Central memory CD4-positive, alpha-beta T cell (primary cell): ENCODE measurements at regions not wholly inside any gene's neighbourhood (a gene's known extent, or its start where the extent isn't known, plus 50 kb on each side); places are given as distances from the start of the nearest gene placed in this dataset.
"Not testable (repeated sequence)": the region's sequence is repeated elsewhere in the genome, so short reads cannot be mapped to it uniquely, and the experiment has no call there.

ENCODE experiments used
- DNase-seq: peaks from one replicate; pipeline ENCODE4 v3.0.0; 2022

DNA sequence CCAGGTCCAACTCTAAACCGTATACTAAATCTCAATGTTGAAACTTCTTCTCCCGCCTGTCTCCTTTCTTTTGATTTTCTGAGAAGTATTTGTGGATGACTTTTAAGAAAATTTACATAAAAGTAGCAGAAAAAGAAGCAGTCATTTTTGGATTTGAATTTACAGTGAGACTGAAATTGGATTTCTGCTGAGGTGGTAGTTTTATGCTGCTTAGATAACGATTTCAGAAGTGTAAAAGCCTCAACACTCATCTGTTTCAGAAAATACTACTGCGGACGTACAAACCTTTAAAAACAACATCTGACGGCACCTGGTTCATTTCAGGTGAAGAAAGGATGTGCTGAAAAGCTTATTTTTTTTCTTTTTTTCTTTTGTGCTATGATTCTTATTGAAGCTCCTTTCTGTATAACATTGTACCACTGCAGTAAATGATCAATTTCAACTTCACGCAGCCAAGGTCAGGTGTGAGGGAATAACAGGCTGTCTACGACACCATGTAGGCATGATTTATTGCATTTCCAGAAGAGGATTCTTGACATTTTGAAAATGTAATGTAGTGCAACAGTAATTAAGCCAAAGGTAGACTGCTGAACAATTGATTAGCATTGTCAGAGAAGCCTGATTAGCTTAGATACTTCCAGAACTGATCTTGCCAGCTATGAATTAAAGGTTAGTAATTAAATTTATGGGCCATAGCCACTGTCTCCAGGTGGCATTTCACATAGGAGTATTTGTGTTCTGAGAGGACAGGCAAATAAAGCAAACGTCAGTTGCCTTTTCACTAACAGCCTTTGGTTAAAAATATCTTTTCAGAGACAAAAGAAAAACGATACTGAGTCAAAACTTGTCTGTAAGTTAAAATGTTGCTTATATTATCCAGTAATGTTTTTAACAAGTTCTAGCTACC lies 134.6 kb upstream of the KBTBD8 start:
- no peak for DNase-seq

- DNase-seq, result no peak
These were observed 113.4 kb upstream of the KBTBD8 start for GRCh38 chr3:66884659-66885058.

DNA sequence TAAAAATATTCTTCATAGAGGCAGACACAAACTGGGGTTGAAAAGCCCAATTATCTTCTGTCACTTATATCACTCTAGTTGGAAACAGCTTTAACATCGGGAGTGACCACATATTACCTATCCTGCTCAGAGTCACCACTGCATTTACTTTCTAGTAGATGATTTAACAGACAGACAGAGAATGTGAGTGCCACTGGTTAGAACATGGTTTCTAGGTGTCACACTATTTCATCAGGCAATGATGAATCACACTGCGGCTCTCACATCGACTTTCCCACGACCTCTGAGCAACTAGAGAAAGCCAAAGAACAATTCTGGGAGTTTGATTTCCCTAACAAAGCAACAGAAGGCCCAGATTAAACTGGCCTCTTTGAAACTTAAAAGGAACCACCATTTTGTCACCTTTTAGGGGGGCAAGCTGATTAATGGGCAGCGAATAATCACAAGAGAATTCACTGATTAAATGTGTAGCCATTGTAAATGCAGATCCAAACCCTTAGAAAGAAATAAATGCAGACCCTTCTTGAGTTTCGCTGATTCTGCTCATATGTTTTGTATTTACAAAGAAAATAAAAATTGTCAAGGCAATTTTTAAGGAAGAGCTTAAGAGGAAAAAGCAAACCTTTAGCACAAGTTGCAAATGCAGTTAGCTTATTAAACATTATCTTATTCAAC lies 112.6 kb upstream of the KBTBD8 start:
- DNase-seq, result no peak

- no peak for DNase-seq
These were observed 108.2 kb upstream of the KBTBD8 start for GRCh38 chr3:66889750-66890494.

- no peak for DNase-seq
These were observed 100.0 kb upstream of the KBTBD8 start for GRCh38 chr3:66898155-66898554.

DNA sequence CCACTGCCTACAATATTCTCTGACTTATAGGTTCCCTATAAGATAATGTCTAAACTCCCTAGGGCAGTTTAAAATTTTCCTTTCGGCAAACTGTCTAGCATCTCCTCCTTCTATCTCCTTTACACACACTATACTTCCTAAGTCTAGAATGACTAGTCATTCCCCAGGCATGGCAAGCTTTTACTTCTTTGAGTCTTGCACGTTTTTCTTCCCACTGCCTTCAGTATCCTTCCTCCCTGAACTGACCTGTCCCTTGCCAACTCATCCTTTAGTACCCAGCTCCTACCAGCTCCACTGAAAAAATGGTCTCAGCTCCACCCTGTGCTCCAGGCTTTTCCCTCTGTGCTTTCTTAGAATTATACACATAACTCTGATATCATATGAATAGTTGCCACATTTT lies 93.8 kb upstream of the KBTBD8 start:
- DNase-seq, result no peak

- no peak for DNase-seq
These were observed 93.1 kb upstream of the KBTBD8 start for GRCh38 chr3:66904831-66905493.

DNA sequence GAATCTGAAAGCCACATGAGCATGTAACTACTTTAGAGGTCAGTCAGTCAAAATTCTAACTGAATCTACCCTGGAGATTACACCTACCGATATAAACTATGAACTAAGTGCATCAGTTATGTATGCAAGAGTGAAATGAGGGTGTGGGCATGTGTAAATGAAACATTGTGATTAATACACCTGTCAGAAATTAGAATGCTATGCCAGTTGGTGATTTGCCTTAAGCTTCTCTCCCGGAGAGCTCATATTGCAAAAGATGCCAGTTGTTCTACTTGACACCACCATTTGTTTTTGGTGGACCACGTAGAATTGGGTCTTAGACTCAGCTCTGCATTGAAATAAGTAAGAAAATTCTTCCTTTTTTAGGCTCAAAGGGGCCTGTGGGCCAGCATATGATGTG lies 91.0 kb upstream of the KBTBD8 start:
- DNase-seq, result no peak

- DNase-seq, result no peak
These were observed 87.6 kb upstream of the KBTBD8 start for GRCh38 chr3:66910266-66911055.

DNA sequence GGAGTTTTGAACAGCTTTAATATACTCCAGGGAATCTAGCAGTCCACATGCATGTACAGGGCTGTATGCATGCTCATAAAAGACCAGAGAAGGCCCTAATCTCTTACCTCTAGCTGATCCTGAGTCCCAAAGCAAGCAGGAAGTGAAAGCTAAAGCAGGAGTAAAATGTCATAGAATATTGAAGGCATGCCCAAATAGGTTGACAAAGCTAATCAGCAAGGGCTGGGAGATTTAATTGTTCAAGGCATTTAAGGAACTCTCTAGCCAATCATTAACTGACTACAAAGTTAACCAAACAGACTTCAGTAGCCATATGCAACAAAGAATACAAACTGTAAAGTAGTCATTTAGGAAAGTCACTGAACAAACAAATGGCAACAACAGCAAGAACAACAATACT lies 85.8 kb upstream of the KBTBD8 start:
- no peak for DNase-seq

DNA sequence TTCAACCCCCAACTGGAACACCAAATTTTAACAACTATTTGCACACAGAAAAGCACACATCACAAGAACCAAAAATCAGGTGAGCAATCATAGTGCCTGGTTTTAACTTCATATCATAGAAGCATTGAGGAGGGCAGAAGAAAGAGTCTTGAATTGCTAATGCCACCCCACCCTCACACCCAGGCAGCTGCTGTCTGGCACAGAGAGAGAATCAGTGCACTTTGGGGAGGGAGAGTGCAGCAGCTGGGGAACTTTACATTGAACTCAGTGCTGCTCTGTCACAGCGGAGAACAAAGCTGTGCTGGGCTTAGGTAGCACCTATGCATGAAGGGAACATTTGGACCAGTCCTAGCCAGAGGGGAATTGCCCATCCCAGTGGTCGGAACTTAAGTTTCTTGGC lies 76.0 kb upstream of the KBTBD8 start:
- no peak for DNase-seq

DNA sequence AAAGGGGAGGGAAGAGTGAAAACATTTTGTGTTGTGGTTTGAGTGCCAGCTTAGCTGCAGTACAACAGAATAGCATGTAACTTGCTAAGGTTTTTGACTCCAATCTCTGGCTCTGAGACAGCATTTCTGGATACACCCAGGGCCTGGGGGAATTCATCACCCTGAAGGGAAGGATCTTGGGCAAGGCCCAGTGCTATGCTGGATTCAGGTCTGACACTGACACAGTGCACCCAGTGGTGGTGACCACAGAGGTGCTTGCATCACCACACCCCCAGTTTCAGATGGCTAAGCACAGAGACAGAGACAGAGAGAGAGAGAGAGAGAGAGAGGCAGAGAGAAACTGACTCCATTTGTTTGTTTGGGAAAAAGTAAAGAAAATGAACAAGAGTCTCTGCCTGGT lies 74.1 kb upstream of the KBTBD8 start:
- DNase-seq, result no peak

- DNase-seq, result no peak
These were observed 69.9 kb upstream of the KBTBD8 start for GRCh38 chr3:66928252-66928651.

GRCh38 chr3:66931291-66931690 lies 66.8 kb upstream of the KBTBD8 start:
- DNase-seq, result no peak

- no peak for DNase-seq
These were observed 66.4 kb upstream of the KBTBD8 start for GRCh38 chr3:66931699-66932098.

DNA sequence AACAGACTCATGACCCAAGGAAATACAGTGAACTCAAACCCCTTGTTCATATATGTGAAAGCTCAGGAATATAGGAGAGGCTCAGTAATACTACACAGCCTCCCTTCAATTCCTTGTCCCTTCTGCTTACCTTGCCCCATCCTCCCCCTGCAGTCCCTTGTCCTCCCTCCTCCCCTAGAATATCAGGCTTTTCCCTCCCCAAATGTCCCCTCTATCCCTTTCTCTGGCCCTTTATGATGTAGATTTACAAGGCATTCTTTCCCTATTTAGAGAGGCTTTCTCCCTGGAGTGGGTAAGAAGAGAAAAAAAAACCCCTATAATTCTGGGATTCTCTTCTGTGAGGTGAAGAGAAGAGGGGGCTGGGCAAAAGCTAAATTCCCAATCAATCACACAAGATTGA lies 64.9 kb upstream of the KBTBD8 start:
- no peak for DNase-seq

GRCh38 chr3:66934041-66934440 lies 64.1 kb upstream of the KBTBD8 start:
- no peak for DNase-seq

DNA sequence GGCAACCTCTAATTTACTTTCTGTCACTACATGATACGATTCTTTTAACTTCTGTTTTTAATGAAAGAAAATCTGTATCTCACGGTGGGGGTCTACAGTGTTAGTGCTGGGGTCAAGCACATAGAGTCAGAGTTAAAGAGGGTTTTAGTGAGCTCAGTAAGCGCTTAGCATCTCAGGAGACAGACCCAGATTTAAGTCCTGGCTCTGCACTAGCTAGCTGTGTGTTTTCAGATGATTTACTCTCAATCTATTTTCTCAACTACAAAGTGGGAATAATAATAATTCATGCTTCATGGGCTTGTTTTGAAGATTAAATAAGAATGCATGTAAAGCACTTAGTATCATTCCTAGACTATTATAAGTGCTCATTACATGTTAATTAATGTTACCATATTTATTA lies 63.4 kb upstream of the KBTBD8 start:
- DNase-seq, result no peak

GRCh38 chr3:66937041-66937440 lies 61.1 kb upstream of the KBTBD8 start:
- DNase-seq, result not testable (repeated sequence)

DNA sequence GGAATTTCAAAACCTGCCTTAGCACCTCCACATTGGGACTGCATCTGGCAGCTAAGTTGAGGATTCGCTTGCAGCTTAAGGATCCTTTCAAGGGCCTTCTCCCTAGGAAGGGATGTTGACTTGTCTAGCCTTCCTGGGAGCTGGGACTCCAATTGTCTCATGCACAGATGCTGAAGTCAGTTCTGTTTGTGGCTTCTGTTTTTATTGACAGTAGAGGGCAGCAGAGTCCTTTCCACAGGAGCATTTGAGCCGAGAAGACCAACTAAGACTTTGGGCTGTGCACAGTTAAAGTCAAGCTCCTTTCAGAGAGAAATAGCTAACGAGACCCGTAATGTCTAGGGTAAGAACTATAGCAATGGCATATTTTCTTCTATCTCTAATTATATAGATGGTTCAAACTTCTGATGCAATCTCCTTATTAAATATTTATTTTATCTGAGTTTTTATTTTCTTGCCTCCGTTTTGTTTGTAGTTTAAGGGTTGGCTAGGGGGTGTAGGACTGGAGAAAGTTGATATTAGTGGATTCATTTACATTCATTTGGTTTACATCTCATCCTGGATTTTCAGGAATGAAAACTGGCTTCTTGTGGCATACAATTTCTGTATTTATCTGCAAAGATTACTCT lies 59.7 kb upstream of the KBTBD8 start:
- peak; percentile 25 for DNase-seq

DNA sequence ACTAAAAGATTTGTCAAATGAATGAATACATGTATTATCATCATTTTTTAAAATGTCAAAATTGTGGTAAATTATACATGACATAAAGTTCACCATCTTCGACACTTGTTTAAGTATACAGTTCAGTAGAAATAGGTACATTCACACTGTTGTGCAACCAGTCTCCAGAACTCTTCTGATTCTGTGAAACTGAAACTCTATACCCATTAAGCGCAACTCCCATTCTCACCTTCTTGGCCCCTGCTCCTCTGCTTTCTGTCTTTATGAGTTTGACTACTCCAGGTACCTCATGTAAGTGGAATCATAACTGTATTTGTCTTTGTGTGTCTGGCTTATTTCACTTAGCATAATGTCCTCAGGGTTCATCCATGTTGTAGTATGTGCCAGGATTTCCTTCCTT lies 50.1 kb upstream of the KBTBD8 start:
- DNase-seq, result no peak
